GM21723 (cell line): ENCODE measurements at regions not wholly inside any gene's neighbourhood (a gene's known extent, or its start where the extent isn't known, plus 50 kb on each side); places are given as distances from the start of the nearest gene placed in this dataset.
"Not testable (repeated sequence)": the region's sequence is repeated elsewhere in the genome, so short reads cannot be mapped to it uniquely, and the experiment has no call there.

ENCODE experiments used
- ATAC-seq: cut with Tn5 transposase; IDR thresholded peaks from one replicate; pipeline ENCODE4 v1.9.1; 2021; ENCODE audit warnings: mild to moderate bottlenecking, moderate library complexity; ENCODE audit not compliant: unreplicated experiment

DNA sequence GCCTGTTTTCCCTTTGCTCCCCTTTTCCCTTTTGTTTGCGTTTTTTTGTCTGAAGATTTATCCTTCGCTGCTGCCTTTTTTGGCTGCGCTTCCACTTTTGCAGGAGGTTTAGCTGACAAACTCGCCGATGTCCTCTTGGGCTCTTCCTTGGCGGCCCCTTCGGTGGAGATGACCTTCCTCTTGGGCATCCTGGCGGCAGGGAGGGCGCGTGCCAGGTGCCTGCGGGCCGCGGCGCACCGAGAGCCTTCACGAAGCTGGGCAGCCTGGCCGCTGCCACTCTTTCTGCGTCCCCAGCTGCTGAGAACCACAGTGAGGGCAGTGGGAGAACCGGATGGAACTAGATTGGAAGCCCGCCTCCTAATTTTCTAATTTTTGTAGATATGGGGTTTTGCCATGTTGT is 197.1 kb upstream of the C2CD4B start:
- ATAC-seq: no peak

DNA sequence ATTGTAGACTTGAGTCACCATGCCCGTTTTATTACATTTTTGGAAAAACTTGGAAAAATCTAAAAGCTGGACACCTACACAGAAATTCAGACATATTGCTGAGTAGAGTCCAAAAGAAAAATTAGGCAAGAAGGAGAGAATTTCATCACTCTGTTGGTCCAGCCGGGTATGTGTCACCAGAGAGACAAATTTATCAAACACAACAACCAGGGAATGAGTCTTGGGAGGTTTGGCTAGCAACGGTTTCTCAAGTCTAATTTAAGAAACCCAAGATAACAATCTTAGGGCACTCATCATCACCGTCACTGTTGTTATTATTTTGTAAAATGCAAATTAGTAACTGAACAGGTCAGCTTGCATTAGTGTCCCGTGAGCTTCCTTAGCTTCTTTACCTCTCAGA is 197.5 kb upstream of the C2CD4B start:
- no peak for ATAC-seq

- ATAC-seq: no peak
Observed at GRCh38 chr15:62363913-62364312, 198.8 kb upstream of the C2CD4B start.

DNA sequence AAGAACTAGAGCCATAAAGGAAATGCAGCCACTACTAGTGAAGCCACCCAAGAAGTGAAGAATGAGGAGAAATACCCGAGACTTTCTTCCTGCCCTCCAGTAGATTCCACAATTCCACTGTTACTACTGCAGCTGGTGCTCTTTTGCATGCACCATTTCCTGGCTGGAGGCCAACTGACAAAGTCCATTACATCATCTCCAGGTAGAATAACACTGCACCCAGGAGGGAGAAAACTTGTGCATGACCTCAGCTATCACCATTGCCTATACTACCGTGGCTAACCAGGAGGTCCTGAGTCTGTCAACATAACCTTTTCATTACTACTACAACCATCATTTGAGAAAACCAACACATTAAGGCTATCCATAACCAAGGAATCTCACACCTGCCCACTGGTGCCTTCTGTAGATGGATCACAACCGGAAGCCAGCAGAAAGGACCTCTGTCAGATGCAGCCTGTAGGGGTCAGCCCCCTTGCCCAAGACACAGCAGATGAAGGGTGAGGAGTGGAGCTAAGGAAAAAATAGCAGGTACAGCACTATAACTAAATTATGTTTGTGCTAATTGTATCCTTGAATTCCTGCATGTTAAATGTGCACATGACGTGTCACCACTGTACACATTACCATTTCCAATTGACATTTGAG is 200.8 kb upstream of the C2CD4B start:
- ATAC-seq: no peak

DNA sequence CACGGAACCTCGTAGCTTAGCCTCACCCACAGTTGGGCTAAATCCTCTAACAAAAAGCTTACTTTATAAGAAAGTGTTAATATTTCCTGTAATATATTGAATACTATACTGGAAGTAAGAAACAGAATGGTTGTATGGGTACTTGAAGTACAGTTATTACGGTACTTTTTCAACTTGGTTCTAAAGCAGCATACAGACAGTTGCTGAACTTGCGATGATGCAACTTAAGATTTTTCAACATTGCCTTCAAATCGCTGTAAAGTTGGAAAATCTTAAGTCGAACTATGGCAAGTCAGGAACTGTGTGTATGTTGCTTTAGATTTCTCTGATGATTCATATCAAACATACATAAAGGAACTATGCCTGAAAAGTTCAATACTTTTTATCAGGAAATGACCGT is 204.4 kb upstream of the C2CD4B start:
- ATAC-seq: no peak

GRCh38 chr15:62371683-62372082 is 206.6 kb upstream of the C2CD4B start:
- ATAC-seq: not testable (repeated sequence)

GRCh38 chr15:62377736-62378480 is 212.8 kb upstream of the C2CD4B start:
- no peak for ATAC-seq

GRCh38 chr15:62378772-62379498 is 213.8 kb upstream of the C2CD4B start:
- ATAC-seq: no peak

GRCh38 chr15:62380011-62380410 is 214.9 kb upstream of the C2CD4B start:
- no peak for ATAC-seq

GRCh38 chr15:62382046-62382445 is 217.0 kb upstream of the C2CD4B start:
- no peak for ATAC-seq

DNA sequence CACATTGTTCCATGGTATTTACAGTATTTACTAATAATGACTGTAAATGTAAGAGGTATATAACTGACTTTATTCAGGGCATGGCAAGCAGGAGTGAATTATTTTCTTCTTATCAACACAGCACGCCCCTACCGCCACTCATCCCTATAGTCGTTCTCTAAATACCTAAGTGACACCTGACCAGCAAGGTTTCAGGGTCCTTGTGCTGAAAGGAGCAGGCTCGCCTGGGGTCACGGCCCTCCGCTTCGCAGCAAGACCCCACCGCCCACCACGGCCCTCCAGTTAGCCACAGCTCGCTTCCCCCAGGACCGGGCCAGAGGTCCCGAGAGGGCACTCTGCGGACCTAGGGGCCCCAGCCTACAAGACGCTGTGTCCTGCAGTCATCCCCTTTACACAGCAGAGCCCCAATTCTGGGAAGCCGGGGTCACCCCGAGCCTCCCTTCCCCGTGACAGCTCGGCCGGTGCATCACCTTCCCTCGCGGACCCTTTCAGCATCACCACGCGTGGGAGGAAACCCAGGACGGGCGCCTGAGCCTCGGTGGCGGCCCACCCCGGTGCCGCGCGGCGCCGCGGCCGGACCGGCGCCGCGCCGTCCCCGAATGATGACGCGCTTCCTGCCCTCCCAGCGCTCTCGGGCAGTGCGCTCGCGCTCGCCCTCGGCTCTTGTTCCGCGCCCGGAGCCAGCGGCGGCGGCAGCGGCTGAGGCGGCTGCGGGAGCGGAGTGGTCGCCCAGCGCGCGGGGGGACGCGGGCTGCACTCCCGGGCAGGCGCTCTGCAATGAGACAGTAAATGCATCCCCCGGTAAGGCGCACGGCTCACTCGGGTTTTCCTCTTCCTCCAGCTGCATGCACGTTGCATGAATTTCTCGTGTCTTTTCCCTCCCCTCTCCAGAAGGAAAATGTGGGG is 225.1 kb upstream of the C2CD4B start, which contains the start of gene TLN2:
TLN2 (plus strand) TSS at position 666 of the 906 bp plus-strand sequence.
- ATAC-seq: peak; percentile 92

DNA sequence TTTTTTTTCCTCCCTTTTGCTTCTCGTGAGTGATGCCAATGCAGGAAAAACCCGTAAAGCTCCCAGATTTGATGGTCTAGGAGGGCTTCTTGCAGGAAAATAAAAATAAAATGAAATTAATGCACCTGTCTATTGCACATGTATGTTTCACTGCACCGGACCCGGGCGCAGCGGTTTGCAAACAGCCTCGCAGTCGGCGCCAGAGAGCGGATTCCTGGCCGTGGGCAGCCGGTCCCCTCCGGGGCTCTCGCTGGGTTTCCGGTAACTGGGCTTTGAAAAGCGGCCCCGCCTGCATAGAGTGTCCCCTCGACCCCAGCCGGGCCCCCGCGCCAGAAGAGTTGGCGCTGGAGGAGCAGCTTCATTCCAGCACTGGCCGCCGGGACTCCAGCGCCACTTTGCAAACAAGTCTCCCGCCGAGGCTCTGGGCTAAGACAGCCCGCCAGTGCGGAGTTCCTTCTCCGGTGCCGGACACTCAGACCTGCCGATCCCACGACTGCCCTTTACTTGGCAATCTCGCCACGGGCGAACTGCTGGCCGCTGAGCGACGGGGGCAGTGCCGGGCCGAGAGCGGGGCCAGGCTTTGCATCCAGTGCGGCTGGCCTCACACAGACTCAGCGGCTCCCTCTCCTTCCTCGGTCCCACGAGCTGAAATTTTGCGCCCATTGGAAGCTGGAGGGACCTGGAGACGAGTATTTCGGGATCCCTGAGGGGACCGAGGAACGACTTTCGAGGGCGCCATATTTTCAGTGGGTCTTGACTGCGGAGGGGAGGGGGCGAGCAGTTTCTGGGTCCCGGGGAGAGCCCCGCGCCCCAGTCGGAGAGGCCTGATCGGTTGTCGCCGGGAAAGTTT is 225.9 kb upstream of the C2CD4B start:
- peak; percentile 37 for ATAC-seq

DNA sequence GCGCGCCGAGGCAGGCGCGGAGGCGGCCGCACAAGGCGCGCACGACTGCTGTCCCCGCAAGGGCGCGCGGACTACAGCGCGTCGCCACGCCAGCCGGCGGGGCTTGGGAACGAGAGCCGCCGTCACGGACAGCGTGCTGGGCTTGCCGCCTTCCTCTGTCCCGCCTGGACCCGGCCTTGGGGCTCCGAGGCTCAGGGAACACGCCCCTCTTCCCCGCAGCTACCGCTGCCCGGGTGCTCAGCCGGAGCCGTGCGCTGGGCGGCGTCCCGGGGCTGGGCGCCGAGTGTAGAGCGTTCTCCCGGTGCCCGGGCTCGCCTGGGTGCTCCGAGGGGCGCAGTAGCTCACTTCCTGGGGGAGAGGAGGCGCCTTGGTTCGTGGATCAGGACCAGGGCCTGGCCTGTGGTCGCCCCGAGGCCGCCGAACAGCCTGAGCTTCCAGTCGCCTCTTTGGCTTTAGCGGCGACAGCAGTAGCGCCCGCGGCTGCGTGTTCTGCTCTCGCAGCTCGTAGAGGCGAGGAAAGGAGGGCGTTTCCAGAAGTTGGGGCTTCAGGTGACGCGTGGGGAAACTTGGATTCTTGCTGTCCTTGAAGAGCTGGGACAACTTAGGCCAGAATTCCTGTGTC is 226.7 kb upstream of the C2CD4B start:
- ATAC-seq: no peak

DNA sequence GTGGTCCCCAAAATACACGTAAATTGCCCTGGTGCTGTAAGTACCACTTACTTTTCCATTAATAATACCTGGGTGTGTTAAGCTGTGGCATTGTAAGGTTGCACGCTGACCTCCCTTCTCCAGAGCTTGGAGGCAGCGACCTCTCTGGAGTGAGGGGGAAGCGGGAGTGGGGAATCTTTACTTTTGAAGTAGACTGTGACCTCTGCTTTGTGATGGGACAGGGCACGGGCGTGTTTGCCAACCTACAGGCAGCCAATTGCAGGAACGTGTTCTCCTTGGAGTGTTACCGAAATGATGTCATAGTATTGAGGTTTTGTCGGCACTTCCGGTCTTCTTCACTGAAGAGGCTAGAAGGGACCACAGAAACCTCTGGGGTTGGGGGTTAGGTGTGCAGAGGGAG is 227.3 kb upstream of the C2CD4B start:
- no peak for ATAC-seq

DNA sequence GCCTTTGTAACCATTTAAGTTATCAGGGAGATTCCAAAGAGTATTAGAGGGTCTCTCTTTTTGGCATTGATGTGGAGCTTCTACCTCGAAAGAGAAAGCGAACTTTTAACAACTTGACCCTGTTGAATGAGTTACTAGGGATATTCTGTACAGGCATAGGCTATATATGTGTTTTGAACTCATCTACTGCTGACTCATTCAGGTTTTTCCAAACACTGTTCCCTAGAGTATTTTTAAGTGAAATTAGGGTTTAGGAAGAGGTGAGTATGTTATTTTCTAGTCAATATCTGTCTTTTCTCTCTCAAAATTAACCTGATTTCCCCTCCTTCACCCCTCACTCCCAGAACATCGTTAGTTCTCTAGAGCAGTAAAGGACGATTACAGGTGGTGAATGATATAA is 228.1 kb upstream of the C2CD4B start:
- ATAC-seq: no peak

DNA sequence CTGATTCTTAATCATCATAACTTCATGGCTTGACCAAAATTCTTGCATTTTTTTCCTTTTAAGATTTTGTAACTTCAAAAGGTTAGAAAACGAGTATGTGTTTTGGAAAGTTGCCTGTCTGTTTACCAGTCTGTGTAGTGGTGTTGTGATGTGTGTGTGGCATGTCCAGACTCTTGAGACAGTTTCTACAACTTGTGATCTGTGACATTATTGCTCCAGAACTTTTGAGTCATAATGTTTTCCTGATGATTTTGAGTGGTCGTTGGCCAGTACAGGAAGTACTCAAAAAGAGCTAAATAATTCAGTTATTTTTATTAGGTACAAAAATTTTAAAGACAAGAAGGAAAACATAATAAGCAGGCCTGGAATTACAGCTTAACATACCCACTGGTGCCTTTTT is 229.0 kb upstream of the C2CD4B start:
- no peak for ATAC-seq

DNA sequence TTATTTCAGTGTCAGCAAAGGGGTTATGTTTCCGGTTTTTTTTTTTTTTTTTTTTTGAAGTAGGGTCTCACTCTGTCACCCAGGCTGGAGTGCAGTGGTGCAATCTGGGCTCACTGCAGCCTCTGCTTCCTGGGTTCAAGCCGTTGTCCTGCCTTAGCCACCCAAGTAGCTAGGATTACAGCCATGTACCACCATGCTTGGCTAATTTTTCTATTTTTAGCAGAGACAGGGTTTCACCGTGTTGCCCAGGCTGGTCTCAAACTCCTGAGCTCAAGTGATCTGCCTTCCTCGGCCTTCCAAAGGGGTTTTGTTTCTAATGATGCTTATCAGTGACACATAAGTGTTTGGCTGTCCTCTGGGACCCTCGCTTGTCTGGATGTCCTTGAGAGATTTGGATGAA is 235.7 kb upstream of the C2CD4B start:
- no peak for ATAC-seq

DNA sequence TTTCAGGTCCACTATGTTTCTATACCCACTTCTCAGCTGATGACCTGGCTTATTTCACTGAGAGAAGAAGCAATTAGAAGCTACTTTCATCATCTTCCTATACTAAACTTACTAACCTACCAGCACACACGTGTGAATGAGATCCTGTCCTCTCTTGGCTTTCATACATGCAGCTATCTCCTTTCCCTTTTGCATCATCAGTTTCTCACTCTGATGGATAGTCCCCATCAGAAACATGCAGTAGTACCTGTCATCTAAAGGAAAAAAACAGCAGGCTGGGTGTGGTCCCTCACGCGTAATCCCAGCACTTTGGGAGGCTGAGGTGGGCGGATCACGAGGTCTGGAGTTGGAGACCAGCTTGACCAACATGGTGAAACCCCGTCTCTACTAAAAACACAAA is 237.6 kb upstream of the C2CD4B start:
- ATAC-seq: no peak

DNA sequence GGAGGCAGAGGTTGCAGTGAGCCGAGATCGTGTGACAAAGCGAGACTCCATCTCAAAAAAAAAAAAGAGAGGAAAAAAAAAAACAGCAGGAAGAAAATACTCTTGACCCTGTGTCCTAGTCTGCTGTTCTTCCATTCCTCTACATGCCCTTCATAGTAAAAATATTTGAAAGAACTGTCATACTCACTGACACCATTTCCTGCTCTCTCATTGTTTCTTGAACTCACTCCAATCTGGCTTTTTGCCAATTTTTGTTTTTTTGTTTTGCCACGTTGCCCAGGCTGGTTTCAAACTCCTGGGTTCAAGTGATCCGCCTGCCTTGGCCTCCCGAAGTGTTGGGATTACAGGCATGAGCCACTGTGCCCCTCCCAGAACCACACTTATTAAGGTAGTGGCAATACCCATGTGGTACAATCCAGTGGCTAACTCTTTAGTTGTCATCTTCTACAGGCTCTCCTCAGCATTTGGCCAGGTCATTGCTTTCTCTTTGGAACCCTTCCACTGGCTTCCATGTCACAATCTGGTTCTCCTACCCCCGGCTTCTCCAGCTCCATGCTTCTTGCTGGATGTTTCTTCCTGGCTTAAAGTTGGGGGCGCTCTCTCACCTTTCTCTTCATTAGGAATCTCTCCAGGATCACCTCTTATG is 238.2 kb upstream of the C2CD4B start:
- no peak for ATAC-seq
